NCI-H1694 (cell line): ENCODE measurements at regions not wholly inside any gene's neighbourhood (a gene's known extent, or its start where the extent isn't known, plus 50 kb on each side); places are given as distances from the start of the nearest gene placed in this dataset.
"Not testable (repeated sequence)": the region's sequence is repeated elsewhere in the genome, so short reads cannot be mapped to it uniquely, and the experiment has no call there.

ENCODE experiments used
- DNase-seq: peaks from one replicate; lab custom pipeline; 2025; lab: John Stamatoyannopoulos, UW

DNA sequence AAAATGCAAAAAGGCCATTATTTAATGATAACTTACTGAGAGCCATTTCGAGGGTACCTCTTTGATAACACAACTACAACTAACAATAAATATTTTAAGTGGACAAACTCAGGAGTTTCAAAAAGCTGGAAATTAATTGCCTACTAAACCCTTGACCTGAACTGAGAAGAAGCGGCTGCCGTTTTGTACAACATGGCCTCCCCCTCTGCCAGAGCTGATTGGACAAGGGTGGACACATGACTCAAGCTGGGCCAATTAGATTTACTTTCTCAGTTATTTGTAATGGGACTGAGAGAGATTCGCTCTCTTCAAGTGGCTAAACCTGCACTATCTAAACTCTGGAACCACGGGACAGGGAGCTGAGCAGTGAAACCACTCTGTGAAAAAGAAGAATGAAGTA lies 135.9 kb upstream of the SERPINE2 start:
- no peak for DNase-seq

DNA sequence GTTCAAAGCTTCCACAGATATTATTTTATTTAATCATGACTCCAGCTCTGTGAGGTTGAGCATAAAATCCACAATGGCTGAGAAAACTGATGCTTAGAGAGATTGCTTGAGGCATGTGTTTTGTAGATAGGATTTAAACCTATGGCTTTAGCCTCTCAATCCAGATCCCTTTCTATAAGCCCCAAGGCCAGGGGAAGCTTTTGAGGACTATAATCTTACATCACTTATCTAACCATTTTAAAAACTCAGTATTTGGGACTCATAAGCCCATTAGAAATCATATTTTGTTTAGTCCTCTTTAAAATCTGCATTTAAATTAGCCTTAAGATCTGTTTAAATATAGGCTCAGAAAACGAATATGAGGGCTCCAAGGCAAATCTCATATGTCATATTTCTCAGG lies 135.4 kb upstream of the SERPINE2 start:
- DNase-seq = no peak

DNA sequence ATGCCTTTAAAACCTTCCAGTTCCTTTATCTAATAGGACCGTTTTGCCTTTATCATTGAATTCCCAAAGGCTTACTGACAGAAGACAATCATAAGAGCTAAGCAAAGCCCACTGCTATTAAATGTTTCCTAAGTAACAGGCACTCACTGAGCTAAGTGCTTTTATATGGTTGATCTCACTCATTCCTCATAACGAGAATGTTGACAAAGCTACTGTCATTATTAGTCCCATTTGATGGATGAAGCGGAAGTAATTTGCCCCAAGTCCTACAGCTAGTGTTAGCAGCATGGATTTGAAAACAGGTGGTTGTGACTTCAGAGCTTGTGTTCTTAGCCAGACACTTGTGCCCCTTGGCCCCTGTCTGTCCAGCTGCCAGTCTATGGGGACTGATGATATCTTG lies 134.8 kb upstream of the SERPINE2 start:
- DNase-seq = no peak

DNA sequence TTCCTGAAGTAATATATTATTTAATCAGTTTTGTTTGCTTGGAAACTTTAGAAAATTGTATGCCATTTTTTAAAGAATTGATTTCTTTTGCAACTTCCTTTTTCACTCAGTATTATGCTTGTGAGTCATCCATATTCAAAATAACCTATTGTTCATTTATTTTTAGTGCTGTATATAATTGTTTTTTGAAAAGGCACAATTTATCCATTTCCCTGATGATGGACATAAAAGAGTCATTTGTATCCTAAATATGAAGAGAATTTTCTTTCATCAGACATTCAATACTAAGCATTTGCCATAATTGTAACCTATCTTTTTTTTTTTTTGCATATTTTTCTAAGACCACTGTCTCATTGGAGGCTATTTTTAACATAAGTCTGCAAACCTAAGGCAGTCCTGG lies 134.1 kb upstream of the SERPINE2 start:
- DNase-seq = no peak

DNA sequence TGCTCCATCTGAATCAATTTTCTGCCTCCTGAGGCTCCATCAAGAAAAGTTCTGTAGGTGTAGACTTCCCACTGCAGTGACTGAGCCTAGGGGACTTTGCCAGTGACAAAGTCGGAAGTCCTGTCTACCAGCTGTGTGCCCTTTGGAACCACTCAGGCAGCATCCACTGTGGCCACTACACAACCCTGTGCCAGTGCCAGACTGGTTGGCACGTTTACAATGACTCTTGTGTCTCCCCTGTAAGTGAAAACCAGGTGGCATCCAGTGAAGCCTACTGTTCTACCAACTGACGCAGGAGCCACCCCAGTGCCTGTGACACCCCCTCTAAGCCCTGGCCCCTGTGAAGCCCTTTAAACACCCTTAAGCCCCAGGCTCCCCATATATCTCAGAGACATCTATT lies 132.1 kb upstream of the SERPINE2 start:
- no peak for DNase-seq

DNA sequence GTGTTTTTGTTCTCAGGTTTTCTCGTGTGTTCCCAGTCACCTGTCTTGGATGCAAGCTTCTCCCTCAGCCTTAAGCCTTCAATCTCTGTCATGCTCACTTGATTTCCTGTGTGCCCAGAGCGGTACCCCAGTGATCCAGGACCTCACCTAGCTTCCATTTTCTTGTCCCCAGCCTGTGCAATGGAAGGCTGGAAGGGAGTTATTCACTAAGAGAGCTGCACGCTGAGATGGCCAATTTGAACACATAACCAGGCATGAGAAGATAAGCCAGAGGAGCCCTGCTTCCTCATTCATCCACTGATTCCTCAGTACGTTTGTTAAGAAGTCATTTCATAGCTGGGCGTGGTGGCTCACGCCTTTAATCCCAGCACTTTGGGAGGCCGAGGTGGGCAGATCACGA lies 130.8 kb upstream of the SERPINE2 start:
- no peak for DNase-seq

DNA sequence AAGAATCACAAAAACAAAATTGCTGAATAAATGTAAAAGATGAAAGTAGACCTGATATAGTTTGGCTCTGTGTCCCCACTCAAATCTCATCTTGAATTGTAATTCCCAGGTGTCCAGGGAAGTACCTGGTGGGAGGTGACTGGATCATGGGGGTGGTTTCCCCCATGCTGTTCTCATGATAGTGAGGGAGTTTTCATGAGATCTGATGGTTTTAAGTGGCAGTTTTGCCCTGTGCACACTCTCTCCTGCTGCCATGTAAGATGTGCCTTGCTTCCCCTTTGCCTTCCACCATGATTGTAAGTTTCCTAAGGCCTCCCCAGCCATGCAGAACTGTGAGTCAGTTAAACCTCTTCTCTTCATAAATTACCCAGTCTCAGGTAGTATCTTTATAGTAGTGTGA lies 128.7 kb upstream of the SERPINE2 start:
- not testable (repeated sequence) for DNase-seq

DNA sequence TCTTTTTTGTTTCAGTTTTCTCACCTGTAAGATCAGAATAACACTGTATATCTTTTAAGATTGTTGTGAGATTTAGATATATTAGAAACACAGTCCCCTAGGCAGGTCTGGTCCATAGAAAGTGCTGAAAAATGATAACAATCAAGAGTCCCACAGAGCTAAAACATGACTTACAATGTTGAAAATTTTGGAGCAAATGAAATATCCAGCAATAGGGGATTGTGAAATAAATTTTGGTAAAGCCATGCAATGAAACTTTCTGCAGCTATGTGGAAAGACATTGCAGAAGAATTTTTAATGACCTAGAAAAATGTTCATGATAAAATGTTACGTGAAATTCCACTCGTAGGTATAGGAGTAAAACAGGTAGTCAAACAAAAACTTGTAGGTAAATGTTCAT lies 127.6 kb upstream of the SERPINE2 start:
- no peak for DNase-seq

DNA sequence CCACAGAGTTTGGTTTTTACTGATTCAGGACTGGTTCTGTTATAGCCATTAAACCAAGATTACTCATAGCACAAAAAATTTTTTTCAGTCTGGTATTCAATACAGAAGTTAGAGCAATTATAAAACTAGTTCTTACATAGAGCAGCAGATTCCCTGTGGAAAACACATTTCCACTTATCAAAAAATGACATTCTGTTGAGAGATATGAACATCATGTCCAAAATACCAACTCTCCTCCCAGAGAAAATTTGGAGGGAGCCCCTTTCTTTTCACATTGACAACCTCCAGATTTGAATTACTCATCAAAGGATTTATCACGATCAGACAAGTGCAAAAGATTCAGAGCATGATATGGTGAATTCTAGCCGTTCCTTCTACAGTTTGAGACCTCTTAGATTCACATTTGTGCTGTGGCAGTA lies 126.8 kb upstream of the SERPINE2 start:
- no peak for DNase-seq

DNA sequence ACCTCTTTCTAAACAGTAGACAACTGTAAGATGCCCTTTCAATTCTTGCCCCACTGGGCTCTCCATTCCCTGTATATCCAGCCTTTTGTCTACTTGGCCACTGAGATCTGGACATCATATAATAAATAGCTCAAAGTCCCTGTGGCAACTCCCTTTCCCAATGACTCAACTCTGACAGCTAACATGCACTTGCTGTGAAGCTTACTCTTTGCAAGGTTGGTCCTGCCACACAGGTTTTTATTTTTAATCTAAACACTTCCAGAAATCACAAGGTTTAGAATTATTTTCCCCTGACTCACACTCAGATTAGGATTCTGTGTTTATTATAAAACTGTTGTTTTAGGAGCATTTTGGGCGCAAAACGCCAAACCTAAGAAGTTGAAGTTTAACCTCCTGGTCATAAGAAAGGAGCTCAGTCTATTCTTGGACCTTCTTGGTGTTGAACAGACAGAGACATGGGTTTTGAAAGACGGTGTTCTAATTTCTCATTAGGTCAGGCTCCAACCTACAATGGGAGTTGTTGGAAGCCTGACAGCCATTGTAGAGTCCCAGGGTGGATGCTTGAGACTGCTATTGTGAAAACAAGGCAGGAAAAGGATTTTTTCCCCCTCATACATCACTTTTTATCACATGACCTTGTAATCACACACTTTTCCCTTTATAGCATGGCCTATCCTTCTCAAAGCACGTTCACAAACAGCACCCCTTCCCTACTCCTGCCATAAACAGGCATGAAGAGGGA lies 124.7 kb upstream of the SERPINE2 start:
- DNase-seq = no peak

DNA sequence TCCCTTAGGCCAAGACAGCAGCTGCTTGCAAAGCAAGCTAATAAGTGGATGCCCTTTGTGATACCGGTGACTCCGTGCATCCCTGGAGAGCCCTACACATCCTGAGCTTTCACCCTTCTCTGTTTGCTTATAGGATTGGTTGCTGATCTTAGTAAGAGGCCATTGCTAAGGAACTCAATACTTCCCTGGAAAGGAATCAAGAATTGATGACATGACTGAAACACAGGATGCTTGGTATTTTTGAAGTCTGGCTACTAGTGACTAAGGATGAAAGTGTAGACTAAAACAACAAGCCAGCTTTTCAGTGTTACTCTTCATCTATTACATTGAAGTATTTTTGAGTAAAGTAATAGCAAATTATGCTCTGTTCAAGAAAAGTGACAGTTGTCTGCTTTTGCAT lies 123.0 kb upstream of the SERPINE2 start:
- no peak for DNase-seq

DNA sequence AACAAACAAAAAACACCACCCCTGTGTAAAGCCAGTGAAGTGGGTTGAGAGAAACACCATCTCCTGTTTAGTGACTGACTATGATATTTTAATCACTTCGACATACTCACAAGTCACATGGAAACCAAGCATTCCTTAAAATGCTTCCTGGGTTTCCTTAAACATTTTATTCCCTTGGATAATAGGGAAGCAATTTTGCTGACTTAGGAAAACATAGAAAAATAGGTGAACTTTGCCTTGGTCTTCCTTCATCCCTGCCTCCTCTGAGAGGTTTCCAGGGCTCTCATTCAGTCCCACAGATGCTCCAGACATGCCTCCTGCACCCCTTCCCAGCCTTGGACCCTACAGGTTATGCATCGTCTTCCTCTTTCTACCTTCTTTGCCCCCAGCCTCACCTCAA lies 122.6 kb upstream of the SERPINE2 start:
- no peak for DNase-seq

DNA sequence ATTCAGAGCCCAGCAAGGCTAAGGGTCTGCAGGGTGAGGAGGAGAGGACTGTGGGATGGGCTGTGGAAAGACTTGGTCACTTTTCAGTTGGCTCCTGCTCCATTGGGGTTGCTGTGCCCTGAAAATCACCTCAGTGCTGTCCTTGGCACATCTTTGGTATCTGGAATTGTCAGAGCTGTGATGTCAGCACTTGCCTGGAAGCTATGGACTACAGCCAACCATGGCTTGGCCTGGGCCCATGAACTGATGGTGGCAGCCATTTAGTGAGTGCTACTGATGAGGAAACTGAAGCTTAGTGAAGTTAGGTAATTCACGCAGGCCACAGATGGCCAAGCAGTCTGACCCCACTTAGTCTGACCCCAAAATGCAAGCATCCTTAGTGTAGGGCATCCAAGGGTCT lies 121.8 kb upstream of the SERPINE2 start:
- DNase-seq = no peak

DNA sequence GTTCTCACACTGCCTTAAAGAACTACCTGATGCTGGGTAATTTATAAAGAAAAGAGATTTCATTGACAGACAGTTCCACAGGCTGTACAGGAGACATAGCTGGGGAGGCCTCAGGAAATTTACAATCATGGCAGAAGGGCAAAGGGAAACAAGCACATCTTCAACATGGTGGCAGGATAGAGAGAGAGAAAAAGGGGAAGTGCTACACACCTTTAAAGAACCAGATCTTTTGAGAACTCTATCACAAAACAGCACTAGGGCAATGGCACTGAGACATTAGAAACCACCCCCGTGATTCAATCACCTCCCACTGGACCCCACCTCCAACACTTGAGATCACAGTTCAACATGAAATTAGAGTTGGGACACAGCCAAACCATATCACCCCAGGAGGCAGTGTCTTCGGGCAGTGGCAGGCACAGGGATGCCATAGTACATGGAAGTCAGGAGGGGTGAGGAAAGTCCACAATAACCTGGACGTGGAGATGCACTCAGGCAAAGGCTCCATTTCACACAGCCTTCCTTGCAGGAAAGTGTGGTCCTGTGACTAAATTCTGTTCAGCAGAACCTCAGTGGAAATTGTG lies 120.4 kb upstream of the SERPINE2 start:
- no peak for DNase-seq

DNA sequence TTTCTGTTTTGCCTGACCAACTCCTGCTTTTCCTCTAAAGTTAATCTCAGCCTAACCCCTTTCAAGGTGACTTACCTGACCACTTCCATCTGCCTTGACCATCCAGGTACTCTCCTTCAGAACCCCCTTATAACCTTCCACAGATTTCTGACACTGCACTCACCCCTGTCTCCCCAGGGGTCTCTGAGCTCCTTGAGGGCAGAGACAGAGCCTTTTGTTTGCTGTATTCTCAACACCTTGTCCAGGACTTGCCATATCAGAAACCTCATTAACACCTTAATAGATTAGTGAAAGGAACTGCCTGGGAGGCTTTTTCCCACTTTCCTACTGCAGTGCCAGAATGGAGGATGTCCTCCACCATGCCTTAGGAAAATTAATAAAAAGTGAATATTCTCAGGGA lies 119.7 kb upstream of the SERPINE2 start:
- DNase-seq = no peak

DNA sequence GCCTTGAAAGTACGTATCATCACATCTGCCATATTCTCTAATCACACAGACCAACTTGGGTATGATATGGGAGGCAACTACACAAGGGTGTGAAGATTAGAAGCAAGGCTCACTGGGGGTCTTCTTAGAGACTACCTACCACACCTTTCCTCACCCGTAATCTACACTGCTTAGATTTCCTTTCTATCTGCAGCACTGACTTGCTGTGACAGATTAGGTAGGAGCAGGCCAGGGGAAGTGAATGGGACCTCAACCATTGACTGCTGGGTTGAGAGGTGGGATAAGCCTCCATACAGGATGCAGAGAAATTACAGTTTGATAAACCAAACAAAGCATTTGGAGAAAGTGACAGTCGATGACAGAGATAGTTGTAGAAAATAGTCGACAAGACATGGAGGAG lies 119.0 kb upstream of the SERPINE2 start:
- no peak for DNase-seq

DNA sequence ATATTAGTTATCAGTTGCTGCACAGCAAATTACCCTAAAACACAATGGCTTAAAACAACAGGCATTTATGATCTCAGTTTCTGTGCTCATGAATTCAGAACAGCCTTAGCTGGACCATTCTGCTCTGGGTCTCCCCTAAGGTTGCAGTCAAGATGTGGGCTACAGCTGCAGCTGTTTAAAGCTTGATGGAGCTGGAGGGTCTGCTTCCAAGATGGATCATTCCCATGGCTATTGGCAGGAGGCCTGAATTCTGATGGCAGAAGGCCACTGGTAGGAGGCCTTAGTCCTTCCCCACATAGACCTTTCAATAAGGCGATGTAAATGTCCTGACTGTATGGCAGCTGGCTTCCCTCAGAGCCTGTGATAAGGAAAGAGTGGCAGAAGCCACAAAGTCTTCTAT lies 118.6 kb upstream of the SERPINE2 start:
- no peak for DNase-seq

DNA sequence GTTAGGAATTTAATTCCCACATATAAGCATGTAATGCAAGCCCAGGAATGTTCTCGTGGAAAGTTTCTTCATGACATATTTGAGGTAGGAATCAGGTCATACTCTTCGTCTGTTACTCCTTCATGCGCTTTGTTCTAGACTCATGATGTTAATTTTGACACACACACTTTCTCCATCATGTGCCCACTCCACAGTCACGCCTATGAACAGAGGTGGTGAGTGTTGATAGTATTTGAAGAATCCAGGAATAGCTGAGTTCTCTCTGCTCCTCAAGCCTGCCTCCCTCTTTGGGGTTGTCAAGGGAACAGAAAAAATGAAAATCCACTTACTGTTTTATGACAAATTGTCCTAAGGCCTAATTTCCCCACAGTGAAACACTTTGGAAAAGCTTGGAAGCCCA lies 117.3 kb upstream of the SERPINE2 start:
- no peak for DNase-seq

DNA sequence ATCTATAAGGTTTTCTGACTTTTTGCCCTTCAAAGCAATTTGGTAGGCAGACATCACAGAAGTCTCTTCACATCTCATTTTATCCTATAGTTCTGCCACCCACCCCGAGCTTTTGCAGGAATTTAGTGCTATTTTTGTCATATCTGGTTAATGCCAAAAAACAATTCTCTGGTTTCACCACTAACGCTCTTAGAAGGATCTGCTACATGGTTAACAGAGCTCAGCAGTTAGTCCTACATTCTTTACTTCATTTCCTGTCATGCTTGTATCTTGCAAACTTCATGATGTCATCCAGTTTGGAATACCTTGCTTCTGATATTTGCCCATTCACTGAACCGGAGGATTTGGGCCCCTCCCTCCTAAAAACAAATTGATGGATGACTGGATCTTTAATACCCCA lies 116.8 kb upstream of the SERPINE2 start:
- DNase-seq = no peak

DNA sequence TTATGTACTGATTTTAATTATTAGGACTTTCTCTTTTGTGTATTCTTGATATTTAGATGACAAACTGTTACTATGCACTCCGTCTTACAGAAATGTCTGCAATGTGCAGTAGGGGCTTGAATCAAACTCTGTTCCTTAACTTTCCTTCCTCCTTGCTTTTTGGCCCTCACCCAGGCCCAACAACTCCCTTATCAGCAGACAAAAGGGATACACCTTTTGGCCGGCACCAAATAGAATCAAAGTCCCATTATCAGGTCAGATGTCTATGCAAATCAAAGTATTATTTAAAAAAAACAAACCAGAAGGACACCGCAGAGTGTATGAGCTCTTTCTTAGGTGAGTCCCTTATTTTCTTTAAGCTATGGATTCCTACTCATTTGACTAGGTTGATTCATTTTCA lies 116.3 kb upstream of the SERPINE2 start:
- DNase-seq = no peak

DNA sequence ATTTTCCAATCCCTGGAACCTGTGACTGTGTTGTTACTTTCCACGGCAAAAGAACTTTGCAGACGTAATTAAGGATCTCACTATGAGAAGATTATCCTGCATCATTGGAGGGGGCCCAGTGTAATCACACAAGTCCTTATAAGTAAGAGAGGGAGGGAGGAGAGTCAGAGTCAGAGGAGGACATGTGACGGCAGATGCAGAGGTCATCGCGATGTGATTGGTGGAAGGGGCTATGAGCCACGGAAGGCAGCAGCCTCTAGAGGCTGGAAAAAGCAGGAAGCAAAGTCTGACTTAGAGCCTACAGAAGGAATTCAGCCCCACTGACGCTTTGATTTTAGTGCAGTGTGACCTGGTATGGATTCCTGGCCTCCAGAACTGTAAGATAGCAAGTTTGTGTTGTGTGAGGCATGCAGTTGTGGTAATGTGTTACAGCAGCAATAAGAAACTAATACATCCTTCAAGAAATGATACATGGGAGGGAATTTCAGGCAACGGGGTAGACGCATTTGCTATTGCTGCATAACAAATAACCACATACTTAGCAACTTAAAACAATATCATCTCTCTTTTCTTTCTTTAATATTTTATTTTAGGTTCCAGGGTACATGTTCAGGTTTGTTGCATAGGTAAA lies 112.7 kb upstream of the SERPINE2 start:
- DNase-seq = no peak

DNA sequence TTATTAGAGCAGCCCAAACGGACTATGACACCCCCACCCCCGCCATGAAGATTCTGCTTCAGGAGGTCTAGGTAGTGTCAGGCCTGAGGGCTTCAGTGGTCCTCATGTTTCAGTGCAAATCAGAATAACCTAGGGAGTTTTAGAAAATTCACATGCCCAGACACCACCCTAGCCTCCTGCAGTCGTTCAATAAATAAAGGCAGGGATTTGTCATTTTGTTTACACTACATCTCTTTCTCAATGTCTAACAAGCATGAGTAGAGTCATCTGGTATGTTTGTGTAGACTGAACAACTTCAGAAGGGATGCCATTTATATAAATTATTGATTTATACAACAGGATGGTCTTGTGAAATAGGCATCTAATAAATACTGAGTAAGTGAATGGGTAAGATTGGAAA lies 112.1 kb upstream of the SERPINE2 start:
- no peak for DNase-seq

DNA sequence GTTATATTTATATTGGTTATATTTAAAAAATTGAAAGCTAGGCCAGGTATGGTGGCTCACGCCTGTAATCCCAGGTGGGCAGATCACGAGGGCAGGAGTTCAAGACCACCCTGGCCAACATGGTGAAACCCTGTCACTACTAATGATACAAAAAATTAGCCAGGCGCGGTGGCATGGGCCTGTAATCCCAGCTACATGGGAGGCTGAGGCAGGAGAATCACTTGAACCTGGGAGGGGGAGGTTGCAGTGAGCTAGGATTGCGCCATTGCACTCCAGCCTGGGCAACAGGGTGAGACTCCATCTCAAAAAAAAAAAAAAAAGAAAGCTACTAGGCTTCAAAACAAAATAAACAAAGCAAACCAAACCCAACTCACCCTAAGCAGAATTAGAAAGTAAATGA lies 109.0 kb upstream of the SERPINE2 start:
- not testable (repeated sequence) for DNase-seq

DNA sequence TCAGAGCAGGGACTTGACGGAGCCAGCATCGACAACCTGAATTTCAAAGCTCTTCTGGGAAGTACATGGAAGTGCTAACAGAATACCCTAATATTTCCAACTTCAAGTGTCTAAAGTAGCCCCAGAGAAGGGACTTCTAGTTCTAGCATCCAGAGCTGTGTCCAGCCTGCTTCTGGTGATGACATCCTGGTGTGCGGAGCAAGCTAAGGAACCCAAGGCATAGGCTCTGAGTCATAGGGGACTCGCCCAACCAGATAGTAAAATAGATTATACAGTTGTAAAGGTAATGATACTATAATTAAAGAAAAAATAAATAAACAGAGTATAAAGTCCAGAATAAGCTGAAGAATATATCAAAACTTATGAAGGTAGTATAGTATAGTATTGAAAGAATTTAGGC lies 108.1 kb upstream of the SERPINE2 start:
- DNase-seq = no peak
